ENCODE measurements at regions not wholly inside any gene's neighbourhood (a gene's known extent, or its start where the extent isn't known, plus 50 kb on each side); places are given as distances from the start of the nearest gene placed in this dataset.

DNA sequence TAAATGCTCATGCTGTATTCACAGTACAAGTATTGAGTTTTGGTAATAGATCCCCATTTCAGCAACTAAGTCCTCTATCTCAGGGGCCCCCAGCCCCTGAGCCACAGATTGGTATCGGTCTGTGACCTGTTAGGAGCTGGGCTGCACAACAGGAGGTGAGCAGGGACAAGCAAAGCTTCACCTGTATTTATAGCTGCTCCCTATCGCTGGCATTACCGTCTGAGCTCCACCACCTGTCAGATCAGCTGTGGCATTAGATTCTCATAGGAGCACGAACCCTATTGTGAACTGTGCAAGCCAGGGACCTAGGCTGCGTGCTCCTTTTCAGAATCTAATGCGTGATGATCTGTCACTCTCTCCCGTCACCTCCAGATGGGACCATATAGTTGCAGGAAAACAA, 262.8 kb upstream of the UBE2E2 start:
- no peak overlapping the region for H3K27ac Mint-ChIP-seq
- DNase-seq: no peak
- TF ChIP-seq, protein P1, sequence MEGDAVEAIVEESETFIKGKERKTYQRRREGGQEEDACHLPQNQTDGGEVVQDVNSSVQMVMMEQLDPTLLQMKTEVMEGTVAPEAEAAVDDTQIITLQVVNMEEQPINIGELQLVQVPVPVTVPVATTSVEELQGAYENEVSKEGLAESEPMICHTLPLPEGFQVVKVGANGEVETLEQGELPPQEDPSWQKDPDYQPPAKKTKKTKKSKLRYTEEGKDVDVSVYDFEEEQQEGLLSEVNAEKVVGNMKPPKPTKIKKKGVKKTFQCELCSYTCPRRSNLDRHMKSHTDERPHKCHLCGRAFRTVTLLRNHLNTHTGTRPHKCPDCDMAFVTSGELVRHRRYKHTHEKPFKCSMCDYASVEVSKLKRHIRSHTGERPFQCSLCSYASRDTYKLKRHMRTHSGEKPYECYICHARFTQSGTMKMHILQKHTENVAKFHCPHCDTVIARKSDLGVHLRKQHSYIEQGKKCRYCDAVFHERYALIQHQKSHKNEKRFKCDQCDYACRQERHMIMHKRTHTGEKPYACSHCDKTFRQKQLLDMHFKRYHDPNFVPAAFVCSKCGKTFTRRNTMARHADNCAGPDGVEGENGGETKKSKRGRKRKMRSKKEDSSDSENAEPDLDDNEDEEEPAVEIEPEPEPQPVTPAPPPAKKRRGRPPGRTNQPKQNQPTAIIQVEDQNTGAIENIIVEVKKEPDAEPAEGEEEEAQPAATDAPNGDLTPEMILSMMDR (IDR thresholded peaks at IDR 0.05): no peak
- no peaks in the 10 kb centered on the region for H3K9me3 Mint-ChIP-seq
- no peaks in the 10 kb centered on the region for H3K27me3 Mint-ChIP-seq (ENCODE audit: low read depth, poor library complexity)
- no peaks in the 10 kb centered on the region for H3K36me3 Mint-ChIP-seq (ENCODE audit: low read depth)
- no peak overlapping the region for H3K4me3 Mint-ChIP-seq
- peaks cover 2% of the 10 kb centered on the region for H3K4me1 Mint-ChIP-seq

GRCh38 chr3:22942981-22943380, 260.1 kb upstream of the UBE2E2 start:
- Mint-ChIP-seq H3K9me3 (peaks cover 4% of the 10 kb centered on the region), H3K4me3 (no peak overlapping the region), H3K4me1 (peaks cover 16% of the 10 kb centered on the region), H3K36me3 (ENCODE audit: low read depth) (peaks cover 4% of the 10 kb centered on the region), H3K27ac (no peak overlapping the region), H3K27me3 (ENCODE audit: low read depth, poor library complexity) (no peaks in the 10 kb centered on the region)
- TF ChIP-seq, protein P1 (IDR thresholded peaks at IDR 0.05): no peak
- no peak for DNase-seq

GRCh38 chr3:22947851-22948250, 255.3 kb upstream of the UBE2E2 start:
- Mint-ChIP-seq H3K27me3 (ENCODE audit: low read depth, poor library complexity) (peaks cover under 1% of the 10 kb centered on the region), H3K36me3 (ENCODE audit: low read depth) (peaks cover 4% of the 10 kb centered on the region)

DNA sequence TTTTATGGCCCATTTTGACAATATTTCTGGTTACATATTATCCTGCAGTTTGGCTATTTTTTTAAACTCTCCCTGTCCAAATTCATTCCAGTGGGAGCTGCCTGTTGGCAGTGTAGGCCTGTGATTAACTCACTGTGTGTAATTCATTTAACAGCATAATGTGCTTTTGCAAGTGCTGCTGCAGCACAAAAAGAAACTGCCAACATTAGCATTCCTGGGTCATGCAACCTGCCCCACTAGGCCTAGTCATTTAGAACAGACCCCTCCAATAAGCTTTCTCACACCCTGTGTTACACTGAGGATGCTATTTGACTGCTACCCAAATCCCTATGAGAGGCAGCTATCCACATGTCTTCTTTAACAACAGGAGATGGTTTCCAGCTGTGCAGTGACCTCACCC, 251.2 kb upstream of the UBE2E2 start:
- Mint-ChIP-seq H3K27ac (peak overlapping the region; percentile 38), H3K36me3 (ENCODE audit: low read depth) (no peaks in the 10 kb centered on the region), H3K4me1 (peaks cover 12% of the 10 kb centered on the region), H3K27me3 (ENCODE audit: low read depth, poor library complexity) (peaks cover 5% of the 10 kb centered on the region), H3K4me3 (no peak overlapping the region), H3K9me3 (peaks cover 24% of the 10 kb centered on the region)
- TF ChIP-seq, protein P1 (IDR thresholded peaks at IDR 0.05): no peak
- DNase-seq: no peak

More at GRCh38 chr3:22947851-22948250, 255.3 kb upstream of the UBE2E2 start:
- Mint-ChIP-seq H3K4me3 (no peak overlapping the region), H3K27ac (no peak overlapping the region), H3K4me1 (peaks cover 20% of the 10 kb centered on the region), H3K9me3 (peaks cover 11% of the 10 kb centered on the region)
- TF ChIP-seq, protein P1 (IDR thresholded peaks at IDR 0.05): no peak
- DNase-seq: no peak

DNA sequence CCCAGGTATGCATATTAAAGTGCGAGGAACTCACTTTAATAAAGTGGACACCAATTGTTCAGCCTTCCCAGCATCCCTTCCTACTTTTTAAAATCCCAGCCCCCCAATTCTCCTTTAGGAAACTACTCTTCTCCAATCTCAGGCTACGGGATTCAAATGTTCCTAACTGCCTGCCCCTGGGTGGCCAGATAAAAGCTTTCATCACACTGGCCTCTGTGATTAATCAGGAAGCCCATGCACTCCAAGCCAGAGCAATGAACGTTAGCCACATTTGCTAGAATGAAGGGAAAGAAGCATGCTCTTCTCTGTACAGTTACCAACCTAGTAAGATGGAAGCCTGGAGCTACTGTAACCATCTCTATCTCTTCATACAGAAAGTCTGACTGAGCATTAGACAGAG, 250.3 kb upstream of the UBE2E2 start:
- H3K36me3 Mint-ChIP-seq (ENCODE audit: low read depth): no peaks in the 10 kb centered on the region
- H3K4me3 Mint-ChIP-seq: no peak overlapping the region
- no peak for DNase-seq
- H3K27ac Mint-ChIP-seq: no peak overlapping the region
- H3K4me1 Mint-ChIP-seq: peaks cover 5% of the 10 kb centered on the region
- peaks cover 6% of the 10 kb centered on the region for H3K27me3 Mint-ChIP-seq (ENCODE audit: low read depth, poor library complexity)
- peaks cover 24% of the 10 kb centered on the region for H3K9me3 Mint-ChIP-seq
- TF ChIP-seq, protein P1 (IDR thresholded peaks at IDR 0.05): no peak

- TF ChIP-seq, protein P1 (IDR thresholded peaks at IDR 0.05): no peak
These were observed 243.5 kb upstream of the UBE2E2 start for GRCh38 chr3:22959593-22959992.

More at GRCh38 chr3:22959593-22959992, 243.5 kb upstream of the UBE2E2 start:
- H3K9me3 Mint-ChIP-seq: peaks cover 4% of the 10 kb centered on the region
- H3K36me3 Mint-ChIP-seq (ENCODE audit: low read depth): no peaks in the 10 kb centered on the region
- H3K27me3 Mint-ChIP-seq (ENCODE audit: low read depth, poor library complexity): peaks cover 3% of the 10 kb centered on the region
- no peak overlapping the region for H3K4me3 Mint-ChIP-seq
- DNase-seq: no peak
- H3K27ac Mint-ChIP-seq: no peak overlapping the region
- H3K4me1 Mint-ChIP-seq: no peaks in the 10 kb centered on the region

Data from nephron progenitor cell (in vitro differentiated cells).